ENCODE measurements at regions not wholly inside any gene's neighbourhood (a gene's known extent, or its start where the extent isn't known, plus 50 kb on each side); places are given as distances from the start of the nearest gene placed in this dataset.

DNA sequence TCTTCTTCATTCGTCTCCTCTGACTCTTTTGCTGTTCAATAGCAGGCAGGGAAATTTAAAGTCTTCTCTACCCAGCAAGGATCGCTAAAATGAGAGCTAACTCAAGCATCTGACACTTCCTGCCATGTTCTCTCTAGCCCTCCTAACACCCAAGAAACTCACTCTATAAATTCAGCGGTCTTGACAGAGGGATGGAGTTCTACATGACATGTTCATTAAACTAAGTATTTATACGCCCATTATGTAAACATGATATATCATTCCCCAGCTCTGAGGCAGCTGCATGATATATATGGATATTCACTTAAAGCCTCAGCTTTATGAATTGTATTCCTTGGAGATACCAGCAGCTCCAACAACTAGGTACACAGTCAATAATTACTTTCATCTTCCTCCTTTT, 231.0 kb downstream of the METTL4 start:
- DNase-seq, result no peak

DNA sequence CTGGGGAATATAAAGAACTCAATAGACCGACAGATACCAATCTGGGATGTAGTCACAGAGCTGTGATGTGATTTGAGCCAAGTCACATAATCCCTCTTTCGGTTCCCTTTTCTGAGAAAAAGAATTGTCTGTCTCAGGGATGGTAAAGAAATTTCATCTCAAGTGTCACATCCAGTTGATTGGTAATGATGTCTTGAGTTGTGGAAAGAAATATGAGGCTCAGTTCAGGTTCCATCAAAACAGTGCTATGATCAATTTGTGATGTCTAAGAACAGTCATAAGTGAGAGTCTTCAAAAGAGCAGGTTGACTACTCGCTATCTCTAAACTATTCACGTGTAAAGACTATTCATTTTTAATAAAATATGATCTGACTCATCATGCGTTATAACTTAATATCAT, 223.3 kb downstream of the METTL4 start:
- DNase-seq, result no peak

DNA sequence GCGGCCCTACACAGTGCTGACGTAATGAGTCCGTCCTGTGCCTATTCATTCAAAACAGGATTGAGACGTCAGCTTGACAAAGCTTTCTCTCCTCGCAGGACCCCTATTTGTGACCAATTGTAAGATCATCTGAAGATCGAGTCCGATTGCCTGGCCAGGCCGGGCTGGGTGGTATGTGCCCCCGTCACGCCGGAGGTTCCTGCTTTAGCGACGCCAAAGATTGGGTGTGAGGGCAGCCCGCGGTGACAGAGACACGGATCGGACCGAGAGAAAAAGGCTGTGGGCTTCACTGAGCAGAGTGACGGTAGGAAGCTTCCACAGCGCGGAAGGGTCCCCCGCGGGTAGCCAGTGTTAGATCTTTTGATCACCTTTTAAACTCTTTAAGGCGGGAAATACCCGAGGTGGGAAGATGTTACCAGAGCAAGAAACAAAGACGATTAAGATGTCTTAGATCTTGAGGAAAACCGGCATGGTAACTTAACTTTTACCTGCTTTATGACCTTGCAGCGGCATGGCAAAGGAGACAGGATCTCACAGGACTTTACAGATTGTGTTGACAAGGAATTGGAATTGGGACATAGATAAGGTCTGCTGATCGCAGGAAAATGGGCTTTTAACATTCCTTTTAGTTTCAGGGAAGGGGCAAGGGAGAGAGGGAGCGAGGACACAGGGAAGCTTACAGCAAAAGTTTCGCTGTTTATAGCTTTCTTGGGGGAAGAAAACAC, 220.0 kb downstream of the METTL4 start:
- no peak for DNase-seq

GRCh38 chr18:2354292-2354691, 217.0 kb downstream of the METTL4 start:
- DNase-seq, result no peak

GRCh38 chr18:2356906-2357305, 214.4 kb downstream of the METTL4 start:
- DNase-seq, result no peak

GRCh38 chr18:2360861-2361260, 210.4 kb downstream of the METTL4 start:
- DNase-seq, result no peak

DNA sequence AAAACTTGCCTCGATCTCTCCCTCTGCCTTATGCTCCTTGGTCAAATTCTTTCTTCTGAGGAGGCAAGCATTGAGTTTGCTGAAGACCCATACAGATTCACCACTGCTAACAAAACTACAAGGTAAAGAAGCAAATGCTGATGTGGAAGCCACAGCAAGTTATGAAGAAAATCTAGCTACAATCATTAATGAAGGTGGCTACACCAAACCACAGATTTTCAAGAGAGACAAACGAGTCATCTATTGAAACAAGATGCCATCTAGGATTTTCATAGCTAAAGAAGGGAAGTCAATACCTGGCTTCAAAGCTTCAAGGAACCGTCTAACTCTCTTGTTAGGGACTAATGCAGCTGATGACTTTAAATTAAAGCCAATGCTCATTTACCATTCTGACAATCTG, 203.2 kb downstream of the METTL4 start:
- DNase-seq, result no peak

DNA sequence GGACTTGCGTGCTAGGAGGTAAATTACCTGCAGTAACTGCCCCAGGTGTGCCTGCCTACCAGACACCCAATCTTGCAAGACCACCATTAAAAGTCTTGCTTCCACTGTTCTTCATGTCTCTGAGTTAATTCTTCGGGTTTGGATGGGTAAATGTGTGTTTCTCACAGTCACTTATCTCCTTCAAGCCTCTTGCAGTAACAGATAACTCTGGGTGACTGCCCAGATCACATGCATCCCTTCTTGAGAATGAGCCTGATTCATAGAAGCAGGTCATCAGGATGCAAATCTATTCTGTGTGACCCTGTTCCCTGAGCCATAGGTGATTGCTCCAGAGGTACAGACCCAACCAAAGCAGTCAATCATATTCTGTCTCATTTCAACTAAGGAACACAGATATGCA, 194.6 kb downstream of the METTL4 start:
- no peak for DNase-seq

DNA sequence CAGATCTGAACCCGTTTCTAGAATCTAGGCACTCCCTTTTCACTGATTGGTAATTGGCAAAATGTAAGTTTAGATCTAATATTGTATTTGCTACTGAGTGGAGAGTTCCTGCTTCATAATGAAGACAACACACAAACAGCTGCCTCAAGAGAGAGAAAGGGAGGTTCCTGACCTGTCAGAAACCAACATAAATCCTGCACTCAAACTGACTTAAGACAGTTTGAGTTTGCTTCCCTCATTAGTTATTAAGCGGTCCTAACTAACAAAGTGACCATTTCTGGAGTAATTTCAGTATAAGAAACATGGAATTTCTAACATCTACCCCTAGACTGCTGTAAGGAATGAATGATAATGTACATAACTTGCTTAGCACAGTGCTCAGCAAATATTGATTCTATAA, 191.2 kb downstream of the METTL4 start:
- DNase-seq, result no peak

- no peak for DNase-seq
Observed at GRCh38 chr18:2381539-2381938, 189.8 kb downstream of the METTL4 start.

DNA sequence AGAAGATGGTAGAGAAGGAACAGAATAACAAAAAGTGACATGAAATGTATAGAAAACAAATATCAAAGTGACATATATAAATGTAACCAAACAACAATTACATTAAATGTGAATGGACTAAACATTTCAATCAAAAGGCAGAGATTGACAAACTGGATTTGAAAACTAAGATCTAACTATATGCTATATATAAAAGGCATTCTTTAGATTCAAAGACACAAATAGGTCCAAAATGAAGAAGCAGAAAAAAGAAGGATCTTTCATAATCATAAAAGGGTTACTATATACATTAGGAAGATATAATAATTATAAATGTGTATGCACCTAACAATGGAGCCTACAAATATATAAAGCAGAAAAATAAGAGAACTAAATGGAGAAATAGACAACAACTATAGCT, 183.7 kb downstream of the METTL4 start:
- DNase-seq, result no peak

DNA sequence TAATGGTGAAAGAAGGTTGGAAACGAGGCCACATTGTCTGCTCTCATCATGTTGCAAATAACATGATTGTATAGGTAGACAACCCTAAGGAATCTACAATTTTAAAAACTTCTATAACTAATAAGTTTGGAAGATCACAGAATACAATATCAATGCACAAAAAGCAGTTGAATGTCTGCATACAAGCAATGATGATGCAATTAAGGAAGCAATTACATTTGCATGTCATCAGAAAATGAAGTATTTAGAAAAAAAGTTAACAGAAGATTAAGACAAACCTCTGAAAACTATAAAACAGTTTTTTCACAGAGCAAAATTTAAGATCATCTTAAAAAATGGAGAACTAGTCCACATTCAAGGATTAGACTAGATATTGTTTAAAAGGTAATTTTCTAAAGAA, 181.1 kb downstream of the METTL4 start:
- DNase-seq, result no peak

- no peak for DNase-seq
Observed at GRCh38 chr18:2391470-2391869, 179.8 kb downstream of the METTL4 start.

- no peak for DNase-seq
Observed at GRCh38 chr18:2392446-2392845, 178.9 kb downstream of the METTL4 start.

GRCh38 chr18:2394684-2395083, 176.6 kb downstream of the METTL4 start:
- DNase-seq, result no peak

DNA sequence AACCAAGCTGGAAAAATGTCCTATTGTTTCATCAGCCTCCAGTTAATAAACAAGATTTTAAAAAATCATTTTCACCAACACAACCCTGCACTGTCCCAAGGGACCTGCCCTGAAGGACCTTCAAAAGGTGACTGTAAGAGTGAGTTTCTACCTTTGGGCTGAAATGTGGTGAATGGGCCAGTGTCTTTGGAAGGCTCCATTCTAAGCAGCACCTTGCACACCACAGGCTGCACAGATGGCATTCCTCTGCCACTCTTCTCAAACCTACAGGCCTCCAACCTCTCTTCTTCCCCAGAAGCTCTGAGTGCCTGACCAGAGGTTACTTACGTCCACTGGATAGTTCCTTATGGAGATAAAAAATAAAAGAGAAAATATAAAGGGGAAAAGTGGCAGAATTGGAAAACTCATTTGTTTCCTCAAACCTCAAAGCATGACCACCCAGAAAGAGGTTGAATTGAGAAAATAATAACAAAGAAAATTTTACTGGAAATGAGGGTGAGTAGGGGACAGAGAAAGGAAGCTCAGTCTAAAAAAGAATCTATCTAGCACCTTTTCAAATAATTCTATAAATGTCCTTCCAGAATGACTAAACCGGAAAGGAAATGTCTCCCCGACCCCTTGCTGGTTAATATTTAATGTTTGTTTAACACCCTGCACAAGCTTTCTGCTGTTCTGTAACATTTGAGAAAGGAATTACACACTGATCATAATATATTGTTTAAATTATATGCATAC, 175.7 kb downstream of the METTL4 start:
- DNase-seq, result no peak

- no peak for DNase-seq
Observed at GRCh38 chr18:2396162-2396505, 175.2 kb downstream of the METTL4 start.

DNA sequence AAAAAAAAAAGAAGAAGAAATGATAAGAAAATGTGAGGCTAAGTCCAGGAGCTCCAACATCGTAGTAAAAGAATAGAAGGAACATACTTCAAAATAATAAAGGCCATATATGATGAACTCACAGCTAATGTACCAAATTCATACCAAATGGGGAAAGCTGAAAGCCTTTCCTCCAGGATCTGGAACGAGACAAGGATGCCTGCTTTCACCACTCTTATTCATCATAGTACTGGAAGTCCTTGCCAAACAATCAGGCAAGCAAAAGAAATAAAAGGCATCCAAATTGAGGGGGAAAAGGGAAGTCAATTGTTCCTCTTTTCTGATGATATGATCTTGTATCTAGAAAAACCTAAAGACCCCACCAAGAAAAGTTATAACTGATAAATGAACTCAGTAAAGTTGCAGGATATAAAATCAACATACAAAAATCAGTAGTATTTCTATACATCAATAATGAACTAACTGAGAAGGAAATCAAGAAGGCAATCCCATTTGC, 170.6 kb downstream of the METTL4 start:
- no peak for DNase-seq

GRCh38 chr18:2402084-2402483, 169.2 kb downstream of the METTL4 start:
- DNase-seq, result no peak

DNA sequence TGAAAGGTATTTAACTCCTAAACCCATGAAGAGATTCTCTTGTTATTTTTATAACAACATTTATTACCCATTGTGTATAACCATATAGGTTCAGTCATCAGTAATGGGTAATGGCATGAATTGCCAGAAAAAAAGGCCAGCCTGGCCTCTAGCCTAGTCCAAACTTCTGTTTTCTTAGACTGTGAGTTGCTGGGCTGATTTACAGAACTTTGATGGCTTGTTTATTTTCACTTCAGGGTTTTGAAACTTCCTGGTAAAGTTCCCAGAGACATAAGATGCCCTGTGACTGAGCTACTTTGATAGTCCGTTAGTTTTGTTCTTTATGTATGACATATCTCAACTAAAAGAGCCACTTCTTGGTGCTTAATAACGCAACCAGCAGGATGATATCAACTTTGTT, 164.8 kb downstream of the METTL4 start:
- DNase-seq, result no peak

DNA sequence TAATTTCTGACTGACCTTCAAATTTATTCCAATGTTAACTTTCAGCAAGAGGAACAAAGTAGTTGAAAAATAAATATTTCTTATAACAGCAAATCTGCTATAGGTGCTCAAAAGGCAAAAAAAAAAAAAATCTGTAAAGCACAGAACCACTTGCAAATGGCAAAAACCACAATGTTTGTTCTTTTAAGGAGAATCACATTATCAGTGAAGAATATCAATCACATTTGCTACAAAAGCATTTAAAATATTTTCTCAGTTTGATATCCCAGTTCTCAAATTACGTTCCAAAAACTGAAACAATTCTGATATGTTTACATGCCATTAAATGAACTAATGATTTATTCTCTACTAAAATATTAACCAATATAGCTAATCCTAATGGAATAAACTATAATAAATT, 163.3 kb downstream of the METTL4 start:
- DNase-seq, result no peak

DNA sequence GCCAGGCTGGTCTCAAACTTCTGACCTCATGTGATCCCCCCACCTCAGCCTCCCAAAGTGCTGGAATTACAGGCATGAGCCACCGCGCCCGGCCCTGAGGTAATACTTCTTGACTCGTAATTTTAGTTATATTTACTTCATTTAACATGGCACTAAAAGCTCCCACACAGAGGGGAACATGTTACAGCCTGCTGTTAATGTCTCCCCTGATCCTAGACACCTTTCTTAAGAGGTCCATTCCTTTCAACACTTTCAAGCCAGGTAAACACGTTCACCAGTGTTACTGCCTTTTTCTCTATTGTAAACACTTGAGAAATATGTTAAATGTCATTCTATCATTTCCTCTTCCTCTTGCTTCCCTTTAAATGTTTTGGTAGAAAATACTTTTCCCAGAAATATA, 161.4 kb downstream of the METTL4 start:
- DNase-seq, result no peak

- DNase-seq, result no peak
Observed at GRCh38 chr18:2410688-2411087, 160.6 kb downstream of the METTL4 start.

DNA sequence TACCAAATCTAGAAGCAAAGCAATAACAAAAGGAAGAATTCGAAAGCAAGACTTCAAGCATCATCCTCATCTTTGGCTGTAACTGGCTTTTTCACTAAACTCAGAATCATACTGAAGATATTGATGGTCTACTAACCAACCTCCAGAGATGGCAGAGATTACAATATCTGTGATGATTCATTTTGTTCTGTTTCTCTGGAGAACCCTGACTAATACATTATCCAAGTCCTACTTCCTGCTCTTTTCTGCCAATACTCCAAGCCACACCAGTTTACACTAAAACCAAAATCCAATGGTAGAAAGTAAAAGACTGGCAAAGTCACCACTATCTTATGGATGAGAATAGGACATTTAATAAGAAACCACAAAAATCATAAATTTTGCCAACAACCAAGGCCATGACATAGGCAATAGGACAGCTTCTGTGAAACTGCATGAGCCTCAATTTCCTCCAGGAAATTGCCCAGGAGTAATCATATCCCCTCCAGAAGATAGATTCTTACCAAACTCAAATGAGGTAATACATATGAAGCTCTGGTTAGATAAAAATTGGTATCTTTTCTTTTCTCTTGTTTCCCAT, 159.8 kb downstream of the METTL4 start:
- DNase-seq, result no peak
